Activated CD8-positive, alpha-beta T cell treated with anti-CD3 and anti-CD28 coated beads, Interleukin-2, amount 10 ng/mL, durations not matched to agents 7 days and 5 days (primary cell): ENCODE measurements at regions not wholly inside any gene's neighbourhood (a gene's known extent, or its start where the extent isn't known, plus 50 kb on each side); places are given as distances from the start of the nearest gene placed in this dataset.

ENCODE experiments used
- ATAC-seq: fragments of 150-1000 bp; cut with Tn5 transposase; one replicate; pipeline ENCODE4 v1.10.0; 2021; ENCODE audit warnings: moderate library complexity
- CTCF ChIA-PET: fragments of 350-600 bp; sonication (Branson Sonifier 250); formaldehyde crosslinking; loops from one replicate; lab custom pipeline; 2021; ENCODE audit warnings: antibody characterized with exemption; lab: Charles Lee
- POLR2A ChIA-PET: fragments of 350-600 bp; sonication (Branson Sonifier 250); formaldehyde crosslinking; loops from one replicate; lab custom pipeline; 2021; ENCODE audit warnings: antibody characterized with exemption; lab: Charles Lee
- DNase-seq: peaks from one replicate; pipeline ENCODE4 v3.0.0-alpha.2; 2020
- H3K27ac Mint-ChIP-seq: one replicate; pipeline ENCODE4 v1.8.0; 2021; ENCODE audit warnings: mild to moderate bottlenecking, mixed read lengths
- H3K27me3 Mint-ChIP-seq: one replicate; pipeline ENCODE4 v1.8.0; 2021; ENCODE audit warnings: low read depth, mixed read lengths
- H3K36me3 Mint-ChIP-seq: one replicate; pipeline ENCODE4 v1.8.0; 2021; ENCODE audit warnings: low read depth, mixed read lengths
- H3K4me1 Mint-ChIP-seq: one replicate; pipeline ENCODE4 v1.8.0; 2021; ENCODE audit warnings: low read depth, mixed read lengths
- H3K4me3 Mint-ChIP-seq: one replicate; pipeline ENCODE4 v1.8.0; 2021; ENCODE audit warnings: mild to moderate bottlenecking, mixed read lengths
- H3K9me3 Mint-ChIP-seq: one replicate; pipeline ENCODE4 v1.8.0; 2022; ENCODE audit warnings: mixed read lengths; ENCODE audit not compliant: insufficient read depth

DNA sequence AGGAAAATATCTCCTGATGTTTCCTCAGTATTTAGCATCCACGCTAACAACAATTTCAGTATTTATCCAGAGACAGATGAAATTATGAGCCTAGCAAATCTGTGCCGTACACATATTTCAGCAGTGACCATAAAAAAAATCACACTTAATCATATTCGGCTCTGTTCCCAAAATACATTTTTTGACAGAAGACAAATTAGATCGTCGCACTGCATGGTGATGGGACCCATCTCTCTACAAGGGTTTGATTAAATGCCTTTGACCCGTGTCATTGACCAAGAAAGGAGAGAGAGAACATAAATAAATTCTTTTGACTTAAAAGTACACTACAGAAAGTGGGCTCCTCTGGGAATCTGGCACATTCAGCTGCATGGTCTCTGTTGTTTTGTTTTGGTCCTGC lies 215.3 kb upstream of the SEMA6D start:
- no peaks in the 10 kb centered on the region for H3K9me3 Mint-ChIP-seq
- no peaks in the 10 kb centered on the region for H3K36me3 Mint-ChIP-seq
- ChIA-PET CTCF (no interaction called here), POLR2A (no interaction called here)
- no peak overlapping the region for H3K4me3 Mint-ChIP-seq
- no peaks in the 10 kb centered on the region for H3K27me3 Mint-ChIP-seq
- no peak for ATAC-seq
- H3K27ac Mint-ChIP-seq: no peak overlapping the region
- peaks cover 5% of the 10 kb centered on the region for H3K4me1 Mint-ChIP-seq
- no peak for DNase-seq

DNA sequence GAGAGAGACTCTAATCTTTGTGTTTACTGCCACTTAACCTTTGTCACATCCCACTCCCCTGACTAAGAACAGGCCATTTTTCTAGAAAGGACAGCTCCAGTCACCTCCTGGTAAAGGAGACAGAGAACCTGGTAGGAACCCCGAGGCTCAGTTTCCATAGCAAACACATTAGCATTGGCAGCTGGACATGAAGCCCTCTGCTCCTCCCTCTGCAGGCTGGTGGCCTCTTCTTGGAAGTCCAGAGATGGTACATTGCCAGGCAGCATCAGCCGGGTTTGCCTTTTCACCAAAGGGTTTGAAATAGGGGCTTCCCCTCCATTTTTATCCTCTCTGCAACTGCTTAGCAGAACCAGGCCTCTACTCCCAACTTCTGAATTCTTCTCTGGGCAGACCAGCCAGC lies 213.4 kb upstream of the SEMA6D start:
- Mint-ChIP-seq H3K27ac (no peak overlapping the region), H3K4me3 (no peak overlapping the region), H3K9me3 (no peaks in the 10 kb centered on the region), H3K36me3 (no peaks in the 10 kb centered on the region), H3K4me1 (peaks cover 5% of the 10 kb centered on the region), H3K27me3 (no peaks in the 10 kb centered on the region)
- POLR2A ChIA-PET: no interaction called here
- no peak for DNase-seq
- CTCF ChIA-PET: no interaction called here
- ATAC-seq: no peak

DNA sequence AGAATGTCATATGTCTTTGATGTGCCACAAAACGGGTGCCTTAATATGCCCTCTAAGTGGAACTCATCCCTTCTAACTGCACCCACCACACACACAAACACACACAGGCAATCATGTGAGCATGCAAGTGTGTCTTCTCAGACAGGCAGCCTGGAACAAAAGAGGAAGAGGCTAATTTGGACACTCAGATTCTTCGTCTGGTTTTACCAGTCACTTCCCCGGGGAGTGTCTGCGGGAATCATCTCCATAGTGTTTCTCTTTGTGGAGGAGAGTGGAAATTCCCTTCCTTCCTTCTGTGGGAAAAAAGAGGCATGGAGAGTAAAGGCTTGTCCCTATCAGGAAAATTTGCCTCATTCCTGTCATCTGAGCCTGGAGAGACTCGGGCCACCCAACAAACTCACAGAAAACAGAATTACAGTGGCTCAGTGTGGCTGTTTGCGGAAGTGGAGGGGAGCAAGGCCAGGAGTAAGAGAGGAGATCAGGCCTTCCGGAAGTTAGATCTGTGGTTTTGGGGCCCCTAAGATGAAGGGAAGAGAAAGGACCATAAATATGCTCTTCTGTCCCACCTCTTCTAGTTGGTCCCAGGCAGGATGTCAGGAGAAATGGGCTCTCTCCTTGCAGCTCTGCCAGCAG lies 212.6 kb upstream of the SEMA6D start:
- H3K36me3 Mint-ChIP-seq: no peaks in the 10 kb centered on the region
- DNase-seq: no peak
- POLR2A ChIA-PET: no interaction called here
- no peak for ATAC-seq
- H3K9me3 Mint-ChIP-seq: no peaks in the 10 kb centered on the region
- peaks cover 5% of the 10 kb centered on the region for H3K4me1 Mint-ChIP-seq
- CTCF ChIA-PET: no interaction called here
- no peak overlapping the region for H3K27ac Mint-ChIP-seq
- no peaks in the 10 kb centered on the region for H3K27me3 Mint-ChIP-seq
- H3K4me3 Mint-ChIP-seq: no peak overlapping the region

DNA sequence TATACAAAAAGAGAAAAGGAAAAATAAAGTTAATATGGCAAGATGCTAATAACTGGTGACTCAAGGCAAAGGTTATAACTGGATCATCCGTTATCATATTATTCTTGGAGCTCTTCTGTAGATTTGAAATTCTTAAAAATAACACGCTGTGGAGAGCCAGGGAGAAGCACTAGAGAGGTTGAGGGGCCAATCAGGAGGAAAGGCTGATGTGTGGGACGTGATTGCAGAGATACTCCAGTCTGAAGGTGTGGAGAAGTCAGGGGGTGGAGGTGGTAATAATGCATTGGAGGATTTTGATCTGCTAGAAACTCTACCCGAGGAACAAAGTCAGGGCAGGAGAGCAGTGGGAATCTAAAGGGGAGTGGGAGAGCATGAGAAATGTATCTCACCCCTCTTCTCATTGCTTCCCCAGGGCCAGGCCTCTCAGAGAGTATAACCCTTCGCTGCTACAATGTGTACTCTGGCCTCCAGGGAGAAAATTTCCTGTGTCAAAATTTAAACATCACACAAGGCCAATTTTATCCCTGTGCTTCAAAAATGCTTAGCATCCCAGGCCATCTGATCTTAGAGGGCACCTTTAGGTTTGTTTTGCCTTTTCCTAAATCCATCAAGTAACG lies 211.5 kb upstream of the SEMA6D start:
- Mint-ChIP-seq H3K36me3 (no peaks in the 10 kb centered on the region), H3K4me1 (peaks cover 5% of the 10 kb centered on the region), H3K9me3 (no peaks in the 10 kb centered on the region), H3K27ac (no peak overlapping the region), H3K4me3 (no peak overlapping the region), H3K27me3 (no peaks in the 10 kb centered on the region)
- DNase-seq: no peak
- POLR2A ChIA-PET: no interaction called here
- CTCF ChIA-PET: no interaction called here
- no peak for ATAC-seq

DNA sequence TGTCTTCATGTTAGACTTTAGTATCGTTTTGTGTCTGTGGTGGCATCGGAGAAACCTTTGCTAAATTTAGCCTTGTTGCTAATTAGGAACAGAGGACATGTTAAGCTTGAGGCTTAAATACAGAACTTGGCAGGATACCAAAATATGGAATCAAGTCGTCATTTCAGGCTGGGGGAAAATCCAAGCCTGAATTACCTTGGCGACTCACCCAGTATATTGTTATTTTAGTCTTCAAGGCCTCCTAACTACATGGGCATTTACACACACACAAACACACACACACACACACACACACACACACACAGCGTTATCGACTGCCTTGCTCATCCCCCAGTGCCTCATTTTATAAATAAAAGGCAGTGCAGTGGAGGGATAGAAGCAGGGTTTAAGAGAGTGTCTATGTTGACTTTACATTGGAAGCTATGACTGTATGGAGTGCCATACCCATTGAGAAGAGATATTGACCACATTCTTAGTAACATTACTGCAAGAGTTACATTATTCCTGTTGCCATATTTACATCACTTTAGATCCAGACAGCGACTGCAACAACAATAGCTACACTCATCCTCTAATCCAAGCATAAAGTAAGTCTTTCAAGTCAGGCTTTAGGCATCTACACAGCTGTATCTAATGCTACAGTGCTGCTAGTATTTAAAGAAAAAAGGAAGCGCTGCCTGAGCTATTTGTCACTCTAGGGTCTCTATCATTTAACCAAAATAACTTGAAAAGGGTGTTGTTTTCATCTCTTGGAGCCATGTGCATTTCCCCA lies 210.8 kb upstream of the SEMA6D start:
- no peak overlapping the region for H3K27ac Mint-ChIP-seq
- CTCF ChIA-PET: no interaction called here
- H3K36me3 Mint-ChIP-seq: no peaks in the 10 kb centered on the region
- H3K27me3 Mint-ChIP-seq: no peaks in the 10 kb centered on the region
- POLR2A ChIA-PET: no interaction called here
- DNase-seq (no peak), ATAC-seq (no peak)
- no peak overlapping the region for H3K4me3 Mint-ChIP-seq
- H3K9me3 Mint-ChIP-seq: no peaks in the 10 kb centered on the region
- H3K4me1 Mint-ChIP-seq: peaks cover 5% of the 10 kb centered on the region

DNA sequence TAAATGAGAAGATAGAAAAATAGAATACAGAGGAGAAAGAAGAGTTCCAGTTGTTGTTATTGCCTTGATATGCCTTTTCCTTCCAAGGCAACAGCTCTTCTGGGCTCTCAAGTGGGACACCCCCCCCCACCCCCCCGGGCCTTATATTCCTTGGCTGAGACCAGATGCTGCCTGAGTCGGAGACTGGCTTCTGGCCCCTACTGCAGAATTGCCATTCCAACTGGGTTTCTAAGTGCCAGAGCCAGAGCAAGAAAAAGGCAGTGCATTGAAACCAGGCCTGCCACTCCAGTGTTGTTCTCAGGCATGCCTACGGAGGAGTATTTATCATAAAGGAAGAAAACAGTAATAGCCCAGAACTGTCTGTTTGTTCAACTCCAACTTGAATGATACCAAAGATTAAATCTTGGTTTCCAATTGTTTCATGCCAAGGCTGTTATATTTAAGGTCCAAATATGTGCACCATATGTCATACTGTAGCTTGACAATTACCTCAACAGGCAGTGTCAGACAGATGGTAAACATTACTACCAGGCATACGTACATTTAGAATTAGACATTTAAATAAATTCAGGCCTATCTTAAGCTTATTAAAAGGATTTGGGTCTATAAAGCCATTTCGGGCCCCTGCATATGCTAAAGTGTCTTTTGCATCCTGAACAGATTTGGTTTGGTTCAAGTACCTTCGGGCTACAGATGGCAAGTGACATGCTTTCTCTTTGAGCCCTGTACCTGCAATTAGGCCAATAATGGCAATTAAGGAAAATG lies 209.9 kb upstream of the SEMA6D start:
- H3K4me3 Mint-ChIP-seq: no peak overlapping the region
- peaks cover 5% of the 10 kb centered on the region for H3K4me1 Mint-ChIP-seq
- ChIA-PET CTCF (no interaction called here), POLR2A (no interaction called here)
- no peaks in the 10 kb centered on the region for H3K9me3 Mint-ChIP-seq
- no peak overlapping the region for H3K27ac Mint-ChIP-seq
- no peaks in the 10 kb centered on the region for H3K27me3 Mint-ChIP-seq
- no peaks in the 10 kb centered on the region for H3K36me3 Mint-ChIP-seq
- ATAC-seq: no peak
- DNase-seq: no peak

DNA sequence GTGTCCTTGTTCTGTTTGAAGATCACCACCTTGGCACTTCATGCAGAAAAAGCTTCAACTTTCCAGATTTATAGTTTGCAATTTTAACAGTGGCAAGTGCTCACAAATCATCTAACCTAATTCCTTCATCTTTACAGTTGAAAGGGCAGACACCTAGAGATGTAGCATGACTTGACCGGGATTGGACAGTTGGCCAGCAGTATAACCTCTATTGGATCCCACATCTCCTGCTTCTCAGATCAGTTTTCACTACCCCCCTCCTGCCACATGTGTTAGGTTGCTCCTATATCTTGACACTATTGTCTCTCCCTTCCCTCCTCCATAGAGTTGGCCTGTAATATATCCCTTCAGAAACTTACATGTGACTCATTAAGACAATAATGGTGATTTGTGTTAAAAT lies 206.0 kb upstream of the SEMA6D start:
- CTCF ChIA-PET: no interaction called here
- Mint-ChIP-seq H3K4me3 (no peak overlapping the region), H3K36me3 (no peaks in the 10 kb centered on the region), H3K9me3 (no peaks in the 10 kb centered on the region), H3K27me3 (no peaks in the 10 kb centered on the region), H3K4me1 (no peaks in the 10 kb centered on the region), H3K27ac (no peak overlapping the region)
- DNase-seq (no peak), ATAC-seq (no peak)
- POLR2A ChIA-PET: no interaction called here

DNA sequence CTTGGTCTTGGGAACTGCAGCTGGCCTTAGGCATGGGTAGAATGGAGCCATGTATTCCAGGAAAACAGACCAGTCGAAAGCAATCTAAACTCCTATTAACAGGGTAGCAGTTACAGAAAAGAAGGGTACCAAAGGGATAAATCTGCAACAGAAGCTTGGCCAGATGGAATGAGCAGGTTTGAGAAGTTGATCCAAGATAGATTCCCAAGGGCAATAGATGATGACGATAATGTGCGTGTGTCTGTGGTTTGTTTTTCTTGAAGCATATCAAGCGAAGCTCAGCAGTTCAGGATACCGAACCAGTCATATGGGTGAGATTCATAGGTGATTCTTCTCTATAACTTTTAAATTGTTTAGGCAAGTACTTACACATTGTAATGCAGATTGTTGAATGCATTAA lies 203.8 kb upstream of the SEMA6D start:
- H3K27ac Mint-ChIP-seq: no peak overlapping the region
- ChIA-PET POLR2A (no interaction called here), CTCF (no interaction called here)
- H3K4me1 Mint-ChIP-seq: no peaks in the 10 kb centered on the region
- H3K36me3 Mint-ChIP-seq: no peaks in the 10 kb centered on the region
- no peaks in the 10 kb centered on the region for H3K27me3 Mint-ChIP-seq
- no peaks in the 10 kb centered on the region for H3K9me3 Mint-ChIP-seq
- H3K4me3 Mint-ChIP-seq: no peak overlapping the region
- ATAC-seq (no peak), DNase-seq (no peak)

DNA sequence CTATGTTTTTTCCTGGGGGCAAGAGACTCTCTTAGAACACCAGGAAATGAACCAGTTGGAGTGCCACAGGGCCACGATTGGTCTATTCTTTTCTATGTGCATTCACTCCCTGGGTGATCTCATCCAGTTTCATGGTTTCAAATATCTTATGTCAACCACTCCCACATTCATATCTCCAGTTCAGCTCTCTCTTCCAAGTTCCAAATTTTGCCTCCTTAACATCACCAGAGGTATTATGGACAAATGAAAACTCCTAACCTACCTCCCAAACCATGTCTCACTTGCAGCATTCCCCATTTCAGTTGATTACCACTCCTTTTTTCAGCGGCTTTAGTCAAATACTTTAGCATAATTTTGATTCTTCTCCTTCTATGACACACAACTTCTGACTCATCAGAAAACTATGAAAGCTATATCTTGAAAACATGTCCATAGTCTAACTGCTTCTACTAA lies 203.1 kb upstream of the SEMA6D start:
- DNase-seq: no peak
- Mint-ChIP-seq H3K4me1 (no peaks in the 10 kb centered on the region), H3K27ac (no peak overlapping the region), H3K27me3 (no peaks in the 10 kb centered on the region), H3K9me3 (no peaks in the 10 kb centered on the region), H3K36me3 (no peaks in the 10 kb centered on the region), H3K4me3 (no peak overlapping the region)
- CTCF ChIA-PET: no interaction called here
- ATAC-seq: no peak
- POLR2A ChIA-PET: no interaction called here

DNA sequence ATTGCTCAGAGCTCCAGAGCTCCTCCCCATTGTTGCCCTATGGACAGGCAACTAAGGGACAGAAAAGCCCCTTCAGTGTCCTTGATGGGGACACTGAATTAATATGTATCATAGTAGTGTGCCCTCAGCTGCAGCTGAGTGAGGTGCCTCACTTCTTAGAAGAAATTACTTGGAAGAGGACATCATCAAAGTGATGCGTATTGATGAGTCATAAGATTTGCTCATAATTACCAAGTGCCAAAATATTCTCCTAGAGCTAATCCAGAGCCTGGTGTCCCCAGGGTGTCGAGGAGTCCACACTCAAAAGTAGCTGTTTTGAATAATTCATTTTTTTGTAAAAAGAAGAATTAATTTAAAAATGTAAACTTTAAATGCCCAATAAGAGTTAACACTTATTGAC lies 200.7 kb upstream of the SEMA6D start:
- CTCF ChIA-PET: no interaction called here
- peaks cover 3% of the 10 kb centered on the region for H3K9me3 Mint-ChIP-seq
- POLR2A ChIA-PET: no interaction called here
- no peak for ATAC-seq
- H3K27ac Mint-ChIP-seq: no peak overlapping the region
- H3K27me3 Mint-ChIP-seq: no peaks in the 10 kb centered on the region
- H3K4me1 Mint-ChIP-seq: no peaks in the 10 kb centered on the region
- H3K4me3 Mint-ChIP-seq: no peak overlapping the region
- DNase-seq: no peak
- no peaks in the 10 kb centered on the region for H3K36me3 Mint-ChIP-seq

DNA sequence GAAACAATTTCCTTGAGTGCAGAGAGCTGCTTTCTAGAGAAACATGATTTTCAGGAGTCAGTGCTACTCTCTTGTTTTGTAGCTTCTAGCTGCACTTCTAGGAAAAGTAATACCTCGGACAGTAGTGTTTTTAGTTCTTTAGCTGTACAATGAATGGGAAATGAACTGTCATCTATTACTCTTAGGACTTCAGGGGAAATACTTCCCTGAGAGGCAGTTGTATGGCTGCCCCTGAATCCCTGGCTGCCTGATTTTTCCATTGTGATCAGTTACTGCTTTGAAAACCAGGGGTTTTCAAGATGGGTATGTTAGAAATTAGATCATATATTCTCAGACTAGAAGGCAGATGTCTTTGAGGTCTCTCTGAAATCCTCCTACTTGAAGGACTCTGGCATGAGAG lies 200.3 kb upstream of the SEMA6D start:
- Mint-ChIP-seq H3K36me3 (no peaks in the 10 kb centered on the region), H3K9me3 (peaks cover 3% of the 10 kb centered on the region), H3K27me3 (no peaks in the 10 kb centered on the region), H3K4me3 (no peak overlapping the region), H3K4me1 (no peaks in the 10 kb centered on the region), H3K27ac (no peak overlapping the region)
- DNase-seq (no peak), ATAC-seq (no peak)
- CTCF ChIA-PET: no interaction called here
- POLR2A ChIA-PET: no interaction called here

DNA sequence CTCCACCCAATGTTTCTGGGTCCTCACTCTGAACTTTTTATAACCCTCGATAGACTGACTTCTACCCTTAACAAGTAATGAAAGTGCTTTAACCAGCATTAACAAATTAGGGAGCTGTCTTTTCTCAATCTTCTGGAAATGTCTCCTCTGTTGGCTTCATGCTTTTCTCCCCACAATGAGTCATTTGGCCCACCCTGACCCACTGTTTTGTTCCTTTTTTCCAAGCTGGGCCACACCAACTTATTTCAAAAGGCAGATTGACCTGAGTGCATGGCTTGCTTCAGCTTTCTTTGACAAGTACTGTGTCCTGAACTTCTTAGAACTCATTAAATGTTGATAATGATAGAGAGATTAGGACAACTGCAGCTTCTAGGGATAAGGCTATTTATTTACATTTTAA lies 199.6 kb upstream of the SEMA6D start:
- Mint-ChIP-seq H3K27me3 (no peaks in the 10 kb centered on the region), H3K4me3 (no peak overlapping the region), H3K9me3 (peaks cover 3% of the 10 kb centered on the region), H3K27ac (no peak overlapping the region), H3K36me3 (no peaks in the 10 kb centered on the region), H3K4me1 (no peaks in the 10 kb centered on the region)
- ChIA-PET CTCF (no interaction called here), POLR2A (no interaction called here)
- ATAC-seq (no peak), DNase-seq (no peak)
